H1 (cell line): ENCODE measurements at regions not wholly inside any gene's neighbourhood (a gene's known extent, or its start where the extent isn't known, plus 50 kb on each side); places are given as distances from the start of the nearest gene placed in this dataset.

ENCODE experiments used
- EP300 ChIP-seq, 2 experiments: IDR thresholded peaks; 1 replicate in 1 of 2; 2 replicates in 1 of 2; pipeline ENCODE4 v1.6.1; 2011 to 2012; ENCODE audit warnings: low read depth in 2 of 2, low read length in 2 of 2, mild to moderate bottlenecking in 2 of 2, borderline replicate concordance in 1 of 2, inconsistent platforms in 1 of 2, moderate library complexity in 1 of 2
- MAFK ChIP-seq: IDR thresholded peaks from 2 replicates; pipeline ENCODE4 v1.6.1; 2012; ENCODE audit warnings: low read depth, mild to moderate bottlenecking, improper control_type of control experiment, low read length
- SAP30 ChIP-seq: fragments of 300-600 bp; sonication (generic); IDR thresholded peaks from 2 replicates; pipeline ENCODE4 v1.7.1; 2012; ENCODE audit warnings: low read length, moderate library complexity, mild to moderate bottlenecking, inconsistent platforms; ENCODE audit not compliant: insufficient read depth, insufficient replicate concordance
- TCF12 ChIP-seq: IDR thresholded peaks from 2 replicates; pipeline ENCODE4 v1.6.1; 2011; ENCODE audit warnings: low read depth, mild to moderate bottlenecking, low read length

DNA sequence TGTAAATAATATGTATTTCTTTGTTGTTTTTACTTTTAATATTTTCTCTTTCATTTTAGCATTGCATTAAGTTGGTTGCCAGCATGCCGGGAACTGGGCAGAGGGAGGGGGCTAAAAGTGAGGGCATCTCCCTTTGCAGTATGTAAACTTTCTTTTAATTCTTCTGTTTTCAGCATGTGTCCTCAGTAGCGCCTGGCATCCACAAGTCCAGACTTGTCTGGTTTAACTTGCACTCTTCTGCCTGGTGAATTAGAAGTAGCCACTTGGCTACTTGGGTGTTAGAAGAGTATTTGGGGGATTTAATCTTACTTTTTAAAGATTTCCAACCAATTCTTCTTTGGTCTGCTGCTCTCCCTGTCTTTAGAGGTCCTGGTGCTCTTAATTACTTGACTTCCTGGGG lies 117.2 kb upstream of the SCAF11 start:
- TF ChIP-seq SAP30, result no peak
- no peak for TF ChIP-seq EP300 (IDR thresholded peaks at IDR 0.05; ENCODE audit: borderline replicate concordance in 1 of 2, low read depth in 2 of 2, low read length in 2 of 2)
- no peak for TF ChIP-seq MAFK
- TF ChIP-seq TCF12, result no peak
